ENCODE measurements at regions not wholly inside any gene's neighbourhood (a gene's known extent, or its start where the extent isn't known, plus 50 kb on each side); places are given as distances from the start of the nearest gene placed in this dataset.

- no peak for DNase-seq
Observed at GRCh38 chr14:104274806-104275205, 136.4 kb downstream of the KIF26A start.

DNA sequence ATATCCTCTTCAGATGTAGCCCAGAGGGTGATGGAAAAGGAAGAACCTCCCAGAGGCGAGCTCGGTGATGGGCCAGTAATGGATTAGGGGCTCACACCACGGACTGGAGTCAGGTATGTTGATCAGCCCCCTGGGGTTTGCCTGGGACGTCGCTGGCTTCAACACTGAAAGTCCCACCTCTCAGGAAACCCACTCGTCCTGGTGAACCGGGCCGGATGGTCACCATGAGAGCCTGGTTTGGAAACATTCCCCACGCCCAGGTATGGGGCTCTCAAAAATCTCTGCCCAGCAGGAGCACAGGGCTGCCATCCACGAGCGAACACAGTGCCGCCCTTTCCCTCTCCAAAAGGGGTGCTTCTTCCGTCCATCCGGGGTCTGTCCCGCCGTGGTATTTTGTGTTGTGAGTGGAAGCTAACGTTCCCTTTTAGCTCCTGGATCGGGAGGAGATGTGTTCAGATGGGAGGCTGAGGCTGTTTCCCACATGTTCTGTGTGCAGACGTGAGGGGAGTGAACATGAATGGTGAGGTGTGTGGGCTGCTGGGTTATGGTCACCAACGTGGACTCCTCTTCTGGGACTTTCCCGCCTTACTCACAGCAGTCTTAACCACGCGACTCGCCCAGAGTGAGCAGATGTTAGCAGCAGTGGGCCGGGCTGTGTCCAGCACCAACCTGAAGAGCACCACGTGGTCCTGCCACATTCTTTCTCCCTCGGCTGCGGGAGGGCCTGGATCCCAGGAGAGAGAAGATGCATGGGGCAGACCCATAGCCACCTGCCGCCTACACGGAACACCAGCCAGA is 139.2 kb downstream of the KIF26A start:
- no peak for DNase-seq

DNA sequence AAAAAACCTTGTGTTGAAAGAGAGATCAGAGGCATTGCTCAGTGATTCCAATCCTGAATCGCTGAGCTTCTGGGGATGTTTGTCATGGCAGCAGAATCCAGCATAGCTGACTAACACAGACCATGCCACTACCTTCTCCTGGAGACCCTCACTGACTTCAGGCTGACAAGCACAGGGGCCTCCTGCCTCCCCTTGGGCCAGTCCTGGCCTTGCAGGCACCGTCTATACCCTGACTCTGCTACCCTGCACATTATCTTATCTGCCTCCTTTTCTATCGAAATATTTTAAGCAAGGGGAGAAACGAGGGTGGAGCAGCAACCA is 139.8 kb downstream of the KIF26A start:
- no peak for DNase-seq

- DNase-seq, result no peak
Observed at GRCh38 chr14:104280085-104280901, 141.9 kb downstream of the KIF26A start.

GRCh38 chr14:104280902-104281767 is 142.7 kb downstream of the KIF26A start:
- DNase-seq, result no peak

- no peak for DNase-seq
Observed at GRCh38 chr14:104281768-104282301, 143.4 kb downstream of the KIF26A start.

GRCh38 chr14:104282332-104283196 is 144.2 kb downstream of the KIF26A start:
- DNase-seq, result no peak

DNA sequence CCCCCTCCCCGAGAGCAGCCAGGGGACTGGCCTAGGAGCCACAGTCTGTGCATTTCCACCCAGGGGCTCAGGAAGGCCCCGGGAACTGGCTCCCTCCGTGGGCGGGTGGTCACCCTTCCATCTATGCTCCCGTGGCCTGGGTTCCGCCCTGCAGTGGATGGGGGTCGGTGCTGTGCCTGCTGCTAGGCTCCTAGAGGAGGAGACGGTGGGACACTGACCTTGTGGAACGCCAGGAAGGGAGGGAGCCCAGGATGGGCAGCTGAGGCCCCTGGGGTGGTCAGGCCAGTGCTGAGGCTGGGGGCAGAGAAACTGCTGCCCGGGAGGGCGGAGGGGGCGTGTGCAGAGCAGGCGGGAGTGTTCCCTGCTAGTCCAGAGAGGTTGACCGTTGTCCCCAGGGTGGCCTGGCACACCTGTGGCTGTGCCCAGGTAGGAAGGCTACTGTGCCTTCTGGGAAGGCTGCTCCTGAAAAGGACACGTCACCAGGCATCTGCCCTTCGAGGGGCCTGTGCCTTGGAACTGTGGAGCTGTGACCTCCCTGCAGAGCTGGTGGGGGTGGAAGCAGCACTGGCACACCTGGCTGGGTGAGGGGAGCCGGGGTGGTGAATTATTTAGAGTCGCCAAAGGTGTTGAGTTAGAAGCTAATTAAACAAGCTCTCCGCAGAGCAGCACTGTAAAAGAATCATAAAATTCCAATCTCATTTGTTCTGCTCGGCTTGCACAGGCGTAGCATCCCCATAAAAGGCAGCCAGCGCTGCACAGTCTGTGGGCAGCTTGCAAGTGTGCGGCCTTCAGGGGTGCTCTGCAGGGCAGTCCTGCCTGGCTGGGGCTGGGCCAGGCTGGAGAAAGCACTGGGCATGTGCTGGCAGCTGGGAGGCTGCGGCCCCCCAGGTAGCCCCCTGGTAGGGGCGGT is 145.1 kb downstream of the KIF26A start:
- DNase-seq, result no peak

GRCh38 chr14:104284107-104284592 is 145.8 kb downstream of the KIF26A start:
- no peak for DNase-seq

GRCh38 chr14:104284636-104285507 is 146.5 kb downstream of the KIF26A start:
- DNase-seq, result no peak

GRCh38 chr14:104285508-104285840 is 147.1 kb downstream of the KIF26A start:
- no peak for DNase-seq

DNA sequence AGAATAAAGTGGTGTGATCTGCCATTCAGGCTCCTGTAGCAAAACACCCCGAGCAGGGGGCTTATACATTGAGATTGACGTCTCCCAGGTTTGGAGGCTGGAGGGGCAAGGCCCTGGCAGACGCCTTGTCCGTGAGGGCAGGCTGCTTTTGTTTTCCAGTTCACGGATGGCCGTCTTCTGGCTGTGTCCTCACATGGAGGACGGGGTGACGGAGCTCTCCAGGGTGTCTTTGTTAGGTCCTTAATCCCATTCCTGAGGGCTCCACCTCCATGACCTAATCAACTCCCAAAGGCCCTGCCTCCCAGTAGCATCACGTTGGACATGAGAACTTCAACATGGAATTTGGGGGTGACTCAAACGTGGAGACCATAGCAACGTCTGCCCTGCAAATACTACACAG is 147.7 kb downstream of the KIF26A start:
- DNase-seq, result no peak

- DNase-seq, result no peak
Observed at GRCh38 chr14:104286496-104286895, 148.1 kb downstream of the KIF26A start.

- no peak for DNase-seq
Observed at GRCh38 chr14:104287301-104288009, 149.1 kb downstream of the KIF26A start.

DNA sequence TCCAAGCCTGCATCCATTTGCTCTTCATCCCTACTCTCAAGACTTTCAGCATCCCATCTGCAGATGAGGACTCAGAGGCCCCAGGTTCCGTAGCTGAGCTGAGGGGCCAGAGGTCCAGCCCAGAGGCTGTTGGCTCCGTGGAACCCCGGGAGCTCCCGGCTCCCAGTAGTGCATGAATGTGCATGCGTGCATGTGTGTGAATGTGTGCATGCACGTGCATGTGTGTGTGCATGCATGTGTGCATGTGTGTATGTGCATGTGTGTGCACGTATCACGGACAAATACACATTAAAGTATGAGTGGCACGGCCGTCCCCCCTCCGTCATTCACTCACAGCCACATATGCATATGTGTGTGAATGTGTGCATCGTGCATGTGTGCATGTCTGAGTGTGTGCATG is 149.9 kb downstream of the KIF26A start:
- no peak for DNase-seq

DNA sequence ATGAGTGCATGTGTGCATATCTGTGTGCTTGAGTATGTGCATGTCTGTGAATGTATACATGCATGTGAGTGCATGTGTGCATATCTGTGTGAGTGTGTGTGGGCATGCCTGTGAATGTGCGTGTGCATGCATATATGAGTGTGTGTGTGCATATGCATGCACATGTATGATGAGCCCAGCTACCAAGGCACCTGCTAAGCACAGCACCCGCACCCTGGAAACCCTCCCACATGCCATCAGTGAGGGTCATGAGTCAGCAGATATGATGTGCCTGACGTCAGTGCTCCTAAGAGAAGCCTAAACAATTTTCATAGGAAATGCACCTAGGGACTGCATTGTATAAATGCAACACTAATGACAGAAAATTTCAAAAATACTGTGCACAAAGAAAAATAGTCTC is 151.1 kb downstream of the KIF26A start:
- DNase-seq, result no peak

- DNase-seq, result no peak
Observed at GRCh38 chr14:104290058-104290667, 151.8 kb downstream of the KIF26A start.

- no peak for DNase-seq
Observed at GRCh38 chr14:104290756-104291122, 152.4 kb downstream of the KIF26A start.
